ENCODE measurements at regions not wholly inside any gene's neighbourhood (a gene's known extent, or its start where the extent isn't known, plus 50 kb on each side); places are given as distances from the start of the nearest gene placed in this dataset.
A peak's percentile ranks its signal among the peaks of the same experiment; 100 is the strongest.

- in situ Hi-C loops (cut with HindIII; ENCODE audit: low sequenced_read_pairs) = no loop called here
- TF ChIP-seq, protein P1, sequence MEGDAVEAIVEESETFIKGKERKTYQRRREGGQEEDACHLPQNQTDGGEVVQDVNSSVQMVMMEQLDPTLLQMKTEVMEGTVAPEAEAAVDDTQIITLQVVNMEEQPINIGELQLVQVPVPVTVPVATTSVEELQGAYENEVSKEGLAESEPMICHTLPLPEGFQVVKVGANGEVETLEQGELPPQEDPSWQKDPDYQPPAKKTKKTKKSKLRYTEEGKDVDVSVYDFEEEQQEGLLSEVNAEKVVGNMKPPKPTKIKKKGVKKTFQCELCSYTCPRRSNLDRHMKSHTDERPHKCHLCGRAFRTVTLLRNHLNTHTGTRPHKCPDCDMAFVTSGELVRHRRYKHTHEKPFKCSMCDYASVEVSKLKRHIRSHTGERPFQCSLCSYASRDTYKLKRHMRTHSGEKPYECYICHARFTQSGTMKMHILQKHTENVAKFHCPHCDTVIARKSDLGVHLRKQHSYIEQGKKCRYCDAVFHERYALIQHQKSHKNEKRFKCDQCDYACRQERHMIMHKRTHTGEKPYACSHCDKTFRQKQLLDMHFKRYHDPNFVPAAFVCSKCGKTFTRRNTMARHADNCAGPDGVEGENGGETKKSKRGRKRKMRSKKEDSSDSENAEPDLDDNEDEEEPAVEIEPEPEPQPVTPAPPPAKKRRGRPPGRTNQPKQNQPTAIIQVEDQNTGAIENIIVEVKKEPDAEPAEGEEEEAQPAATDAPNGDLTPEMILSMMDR (IDR thresholded peaks at IDR 0.05; ENCODE audit: low read depth, low read length) = no peak
- no peak overlapping the region for H3K4me3 ChIP-seq (ENCODE audit: low read depth, low read length)
- DNase-seq (ENCODE audit: low read depth, low spot score) = no peak
These were observed 84.9 kb upstream of the PDE10A start for GRCh38 chr6:165747963-165748362.

DNA sequence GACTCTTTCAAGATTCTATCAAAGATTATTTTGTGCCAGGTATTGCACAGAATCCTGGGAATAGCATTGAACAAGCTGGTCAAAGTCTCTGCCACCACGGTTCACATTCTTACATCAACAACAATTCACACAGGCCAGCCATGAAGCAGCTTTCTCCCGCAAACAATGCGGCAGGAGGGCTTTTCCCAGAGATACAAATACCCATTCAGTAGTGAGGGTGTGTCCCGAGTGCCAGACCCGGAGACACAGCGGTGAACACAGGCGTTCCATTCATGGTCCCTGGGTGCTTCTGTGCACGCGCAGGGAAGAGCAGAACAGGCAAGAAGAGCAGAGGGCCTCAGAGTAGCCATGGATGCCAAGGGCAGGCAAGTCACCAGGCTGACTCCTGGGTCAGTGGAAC, 83.3 kb upstream of the PDE10A start:
- TF ChIP-seq, protein P1 (IDR thresholded peaks at IDR 0.05; ENCODE audit: low read depth, low read length) = no peak
- DNase-seq (ENCODE audit: low read depth, low spot score) = no peak
- no peak overlapping the region for H3K4me3 ChIP-seq (ENCODE audit: low read depth, low read length)
- in situ Hi-C loops (cut with HindIII; ENCODE audit: low sequenced_read_pairs) = no loop called here

GRCh38 chr6:165745492-165745891, 82.5 kb upstream of the PDE10A start:
- TF ChIP-seq, protein P1 (IDR thresholded peaks at IDR 0.05; ENCODE audit: low read depth, low read length) = no peak
- in situ Hi-C loops (cut with HindIII; ENCODE audit: low sequenced_read_pairs) = no loop called here
- no peak for DNase-seq (ENCODE audit: low read depth, low spot score)
- H3K4me3 ChIP-seq (ENCODE audit: low read depth, low read length) = no peak overlapping the region

DNA sequence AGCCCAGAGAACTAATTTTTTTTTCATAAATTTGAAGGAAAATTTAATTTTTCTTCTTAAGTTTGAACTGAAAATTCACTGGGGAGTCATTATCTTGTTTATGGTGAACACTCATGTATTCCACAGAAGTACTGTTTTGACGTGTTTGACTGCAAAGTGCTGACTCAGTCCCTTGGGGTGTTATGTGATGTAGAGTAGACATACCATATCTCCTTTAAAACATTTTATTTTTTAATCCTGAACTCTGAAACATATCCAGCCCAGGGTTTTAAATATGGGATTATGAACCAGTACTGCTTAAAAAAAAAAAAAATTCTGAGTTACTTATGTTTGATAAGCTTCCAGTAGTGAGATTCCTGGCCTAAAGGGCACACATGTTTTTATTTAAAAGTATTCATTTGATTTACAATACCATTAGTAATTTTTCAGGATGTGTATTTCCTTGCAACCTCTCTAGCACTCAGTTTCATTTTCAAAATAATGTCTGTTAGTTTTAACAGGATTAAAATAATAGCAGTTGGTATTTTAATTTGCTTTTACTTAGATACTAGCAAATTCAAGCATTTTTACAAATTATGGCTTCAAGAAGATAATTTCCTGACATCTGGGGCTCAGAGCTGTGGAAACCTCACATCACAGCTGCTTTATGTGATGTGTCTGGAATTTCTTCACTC, 81.7 kb upstream of the PDE10A start:
- in situ Hi-C loops (cut with HindIII; ENCODE audit: low sequenced_read_pairs) = no loop called here
- peak; percentile 28 for DNase-seq (ENCODE audit: low read depth, low spot score)

GRCh38 chr6:165743366-165743898, 80.4 kb upstream of the PDE10A start:
- TF ChIP-seq, protein P1 (IDR thresholded peaks at IDR 0.05; ENCODE audit: low read depth, low read length) = no peak
- in situ Hi-C loops (cut with HindIII; ENCODE audit: low sequenced_read_pairs) = no loop called here

More for the DNA sequence above, 81.7 kb upstream of the PDE10A start:
- TF ChIP-seq, protein P1 (IDR thresholded peaks at IDR 0.05; ENCODE audit: low read depth, low read length) = no peak
- H3K4me3 ChIP-seq (ENCODE audit: low read depth, low read length) = no peak overlapping the region

DNA sequence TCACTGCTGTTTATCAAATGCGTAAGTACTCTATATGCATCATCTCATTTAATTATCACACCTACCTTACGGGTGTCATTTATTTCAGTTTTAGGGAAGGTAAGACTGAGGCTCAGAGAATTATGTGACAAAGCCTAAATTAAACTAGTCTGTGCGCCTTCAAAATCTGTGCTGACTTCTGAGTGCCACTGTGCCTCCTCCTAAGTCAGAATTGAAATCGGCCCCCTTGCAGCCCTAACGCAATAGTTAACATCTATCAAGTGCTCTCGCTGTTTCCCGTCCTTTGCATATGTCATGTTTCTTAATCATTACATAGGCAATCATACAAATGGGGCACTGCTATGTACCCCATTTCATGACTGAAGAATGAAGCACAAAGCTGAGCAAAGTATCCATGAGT, 79.0 kb upstream of the PDE10A start:
- TF ChIP-seq, protein P1 (IDR thresholded peaks at IDR 0.05; ENCODE audit: low read depth, low read length) = no peak
- DNase-seq (ENCODE audit: low read depth, low spot score) = no peak
- in situ Hi-C loops (cut with HindIII; ENCODE audit: low sequenced_read_pairs) = no loop called here
- no peak overlapping the region for H3K4me3 ChIP-seq (ENCODE audit: low read depth, low read length)

More at GRCh38 chr6:165743366-165743898, 80.4 kb upstream of the PDE10A start:
- no peak for DNase-seq (ENCODE audit: low read depth, low spot score)
- H3K4me3 ChIP-seq (ENCODE audit: low read depth, low read length) = no peak overlapping the region
